Small intestine (tissue), 7 donors: ENCODE measurements at regions not wholly inside any gene's neighbourhood (a gene's known extent, or its start where the extent isn't known, plus 50 kb on each side); places are given as distances from the start of the nearest gene placed in this dataset.
A peak's percentile ranks its signal among the peaks of the same experiment; 100 is the strongest.

Experiments used
- DNase-seq, 2 donors: peaks; one replicate each; pipeline versions ENCODE4 v3.0.0 to v3.0.0-alpha.2; 2013
- FAIRE-seq: peaks from 2 replicates; lab custom pipeline; 2012; peaks lifted over from hg19 to GRCh38; lab: Jason Lieb, UNC
- H3K27ac ChIP-seq, 3 donors: one replicate each; pipeline ENCODE4 v1.5.1; 2013; ENCODE audit warnings: low read length in 2 of 3, mild to moderate bottlenecking in 2 of 3, control low read depth in 1 of 3, inconsistent platforms in 1 of 3, low read depth in 1 of 3, moderate library complexity in 1 of 3
- H3K27me3 ChIP-seq, 3 donors: one replicate each; pipeline ENCODE4 v1.6.1; 2013; ENCODE audit warnings: low read length in 3 of 3, inconsistent platforms in 1 of 3; ENCODE audit not compliant: control insufficient read depth in 3 of 3, insufficient read depth in 3 of 3
- H3K36me3 ChIP-seq, 3 donors: one replicate each; pipeline ENCODE4 v1.6.1; 2013; ENCODE audit warnings: low read length in 3 of 3, inconsistent platforms in 1 of 3, low read depth in 1 of 3, mild to moderate bottlenecking in 1 of 3, moderate library complexity in 1 of 3; ENCODE audit not compliant: control insufficient read depth in 3 of 3, insufficient read depth in 2 of 3
- H3K4me1 ChIP-seq, 3 donors: one replicate each; pipeline ENCODE4 v1.6.1; 2013; ENCODE audit warnings: low read length in 2 of 3, inconsistent platforms in 1 of 3, low read depth in 1 of 3, mild to moderate bottlenecking in 1 of 3, moderate library complexity in 1 of 3; ENCODE audit not compliant: control insufficient read depth in 3 of 3, insufficient read depth in 2 of 3
- H3K4me3 ChIP-seq, 3 donors: one replicate each; pipeline ENCODE4 v1.5.1; 2013; ENCODE audit warnings: low read length in 3 of 3, control low read depth in 1 of 3, inconsistent platforms in 1 of 3, low read depth in 1 of 3, mild to moderate bottlenecking in 1 of 3, moderate library complexity in 1 of 3
- H3K9me3 ChIP-seq, 2 donors: one replicate each; pipeline ENCODE4 v1.6.1; 2013; ENCODE audit warnings: low read depth in 1 of 2, low read length in 1 of 2; ENCODE audit not compliant: control insufficient read depth in 2 of 2, insufficient read depth in 1 of 2
- WGBS, 3 donors: extraction: QIAGEN DNeasy Blood & Tissue Kit; methylation state at CpG; one replicate each; pipeline ENCODE4 v1.1.7; 2013; 5-methylcytosine and 5-hydroxymethylcytosine counted together
- donor health status: healthy with polysubstance abuse.
- donor health status: control.
- donor health status: control.
- donor health status: Bipolar disorder and iron deficiency.
- donor health status: healthy.

GRCh38 chr1:43069461-43070050 is 102.5 kb downstream of the EBNA1BP2 start:
- Histone ChIP-seq H3K9me3 (no peaks in the 10 kb centered on the region), H3K27ac (no peak overlapping the region), H3K4me1 (peaks cover 0 to 19% (median 0%) of the 10 kb centered on the region in 3 donors), H3K27me3 (peaks cover 0 to 4% (median 0%) of the 10 kb centered on the region in 3 donors), H3K36me3 (no peaks in the 10 kb centered on the region), H3K4me3 (no peak overlapping the region)
- WGBS, 3 donors, result 88 to 89% (median 88%) methylated on average over 12 of the region's 12 CpGs
- FAIRE-seq, result no peak
- DNase-seq, result no peak

GRCh38 chr1:43068911-43069310 is 103.2 kb downstream of the EBNA1BP2 start:
- Histone ChIP-seq H3K9me3 (no peaks in the 10 kb centered on the region), H3K36me3 (no peaks in the 10 kb centered on the region), H3K27me3 (peaks cover 0 to 4% (median 0%) of the 10 kb centered on the region in 3 donors), H3K27ac (peak overlapping the region in 1 of 3 donors; percentile 17), H3K4me1 (peaks cover 0 to 19% (median 0%) of the 10 kb centered on the region in 3 donors), H3K4me3 (no peak overlapping the region)
- 84 to 91% (median 89%) methylated on average over 6 of the region's 6 CpGs for WGBS, 3 donors
- FAIRE-seq, result no peak
- DNase-seq, result no peak

DNA sequence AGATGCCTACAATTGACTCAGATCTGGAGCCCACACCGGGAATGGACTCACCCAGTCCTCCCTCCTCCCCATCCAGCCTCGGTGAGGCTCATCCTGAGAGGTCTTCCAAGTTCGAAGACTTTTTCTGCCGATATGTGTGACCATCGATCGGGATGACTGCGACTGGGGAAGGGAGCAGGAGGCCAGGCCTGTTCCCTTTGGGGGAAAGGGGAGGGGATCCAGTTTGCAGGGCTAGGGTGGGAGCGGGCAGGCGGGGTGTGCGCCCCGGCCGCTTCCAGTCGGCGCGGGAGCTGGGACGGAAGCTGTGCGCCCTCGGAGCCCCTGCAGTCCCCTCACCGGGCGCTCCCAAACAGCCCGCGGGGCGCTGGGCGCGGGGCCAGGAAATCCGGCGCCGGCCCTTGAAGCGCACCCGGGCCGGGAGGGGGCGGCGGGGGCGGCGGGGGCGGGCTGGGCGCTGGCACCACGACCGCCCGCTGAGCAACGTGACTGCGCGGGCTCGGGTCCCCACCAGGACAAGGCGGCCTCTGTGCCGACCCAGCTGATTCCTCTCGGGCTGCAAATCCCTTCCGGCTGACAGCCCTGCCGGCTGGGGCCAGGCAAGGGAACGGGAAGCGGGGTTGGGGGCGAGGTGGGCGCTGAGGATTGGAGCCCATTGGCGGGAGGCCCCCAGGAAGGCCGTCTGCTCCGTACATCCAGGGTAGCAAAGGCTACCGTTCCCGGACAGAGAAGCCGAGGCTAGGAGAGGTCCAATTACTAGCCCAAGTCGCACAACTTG is 103.9 kb downstream of the EBNA1BP2 start:
- Histone ChIP-seq H3K27ac (peak overlapping the region in 1 of 3 donors; percentile 17), H3K36me3 (no peaks in the 10 kb centered on the region), H3K4me3 (peak overlapping the region in 2 of 3 donors; percentile 29 to 41), H3K4me1 (peaks cover 0 to 19% (median 0%) of the 10 kb centered on the region in 3 donors), H3K27me3 (peaks cover 0 to 4% (median 0%) of the 10 kb centered on the region in 3 donors), H3K9me3 (no peaks in the 10 kb centered on the region)
- FAIRE-seq (no peak), DNase-seq (peak in 1 of 2 donors; percentile 65)
- WGBS, 3 donors, result 2 to 5% (median 4%) methylated on average over 34 to 60 of the region's 60 CpGs

- H3K4me1 ChIP-seq, result peaks cover 0 to 14% (median 0%) of the 10 kb centered on the region in 3 donors
- H3K9me3 ChIP-seq, result no peaks in the 10 kb centered on the region
- H3K4me3 ChIP-seq, result no peak overlapping the region
- FAIRE-seq (no peak), DNase-seq (no peak)
- 85 to 98% (median 95%) methylated on average over 6 of the region's 6 CpGs for WGBS, 3 donors
- H3K27ac ChIP-seq, result no peak overlapping the region
- H3K27me3 ChIP-seq, result peaks cover 0 to 4% (median 0%) of the 10 kb centered on the region in 3 donors
- no peaks in the 10 kb centered on the region for H3K36me3 ChIP-seq
These were observed 104.8 kb downstream of the EBNA1BP2 start for GRCh38 chr1:43067233-43067745.

DNA sequence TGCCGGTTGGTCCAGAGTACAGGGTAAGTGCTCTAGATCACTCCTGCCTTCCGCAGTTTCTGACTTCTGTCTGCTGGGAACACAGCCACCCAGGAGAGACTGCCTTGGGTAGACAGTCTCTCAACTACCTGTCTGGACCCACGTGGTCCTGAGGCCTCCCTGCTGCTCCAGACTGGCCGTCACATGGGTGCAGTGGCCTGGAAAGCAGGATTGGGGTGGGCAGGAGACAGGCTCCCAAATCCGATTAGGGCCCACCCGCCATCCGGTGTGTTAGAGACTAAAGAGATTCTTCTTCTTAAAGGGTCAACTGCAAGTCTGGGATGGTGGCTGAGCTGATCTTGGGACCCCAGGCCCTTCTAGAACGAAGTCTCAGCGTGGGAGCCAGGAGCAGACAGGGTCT is 105.5 kb downstream of the EBNA1BP2 start:
- H3K4me3 ChIP-seq, result no peak overlapping the region
- peaks cover 0 to 14% (median 0%) of the 10 kb centered on the region in 3 donors for H3K4me1 ChIP-seq
- no peaks in the 10 kb centered on the region for H3K36me3 ChIP-seq
- peaks cover 0 to 4% (median 0%) of the 10 kb centered on the region in 3 donors for H3K27me3 ChIP-seq
- 91 to 93% (median 91%) methylated on average over 9 of the region's 9 CpGs for WGBS, 3 donors
- FAIRE-seq (no peak), DNase-seq (no peak)
- H3K9me3 ChIP-seq, result no peaks in the 10 kb centered on the region
- H3K27ac ChIP-seq, result no peak overlapping the region

GRCh38 chr1:43065616-43066399 is 106.3 kb downstream of the EBNA1BP2 start:
- no peak overlapping the region for H3K27ac ChIP-seq
- H3K9me3 ChIP-seq, result no peaks in the 10 kb centered on the region
- no peaks in the 10 kb centered on the region for H3K36me3 ChIP-seq
- WGBS, 3 donors, result 84 to 87% (median 85%) methylated on average over 13 of the region's 13 CpGs
- H3K27me3 ChIP-seq, result peaks cover 0 to 4% (median 0%) of the 10 kb centered on the region in 3 donors
- FAIRE-seq, result no peak
- DNase-seq, result no peak
- no peak overlapping the region for H3K4me3 ChIP-seq
- peaks cover 0 to 14% (median 0%) of the 10 kb centered on the region in 3 donors for H3K4me1 ChIP-seq

GRCh38 chr1:43065191-43065590 is 106.5 kb upstream of the SLC2A1 start:
- no peak for FAIRE-seq
- Histone ChIP-seq H3K9me3 (no peaks in the 10 kb centered on the region), H3K27me3 (peaks cover 0 to 4% (median 0%) of the 10 kb centered on the region in 3 donors), H3K36me3 (no peaks in the 10 kb centered on the region), H3K4me1 (peaks cover 0 to 14% (median 0%) of the 10 kb centered on the region in 3 donors), H3K4me3 (no peak overlapping the region), H3K27ac (no peak overlapping the region)
- WGBS, 3 donors, result 67 to 84% (median 83%) methylated on average over 5 of the region's 5 CpGs
- DNase-seq, result no peak
